GM23338 (cell line): ENCODE measurements at regions not wholly inside any gene's neighbourhood (a gene's known extent, or its start where the extent isn't known, plus 50 kb on each side); places are given as distances from the start of the nearest gene placed in this dataset.

Experiments
- ATAC-seq: fragments of 200-7000 bp; cut with Tn5 transposase; 3 replicates; pipeline ENCODE4 v1.9.1; 2020
- DNase-seq: peaks from one replicate; pipeline ENCODE4 v3.0.0-alpha.2; 2015; ENCODE audit warnings: low spot score
- H2AFZ ChIP-seq: fragments of 200-600 bp; sonication (generic); 2 replicates; pipeline ENCODE4 v1.8.0; 2016; ENCODE audit warnings: antibody characterized with exemption, mild to moderate bottlenecking, moderate library complexity
- H3F3A ChIP-seq: fragments of 200-600 bp; sonication (generic); replicated peaks from 2 replicates; pipeline ENCODE4 v1.8.0; 2017; ENCODE audit warnings: antibody characterized with exemption, mixed run types, low read depth
- H3K27ac ChIP-seq: fragments of 200-600 bp; sonication (generic); 2 replicates; pipeline ENCODE4 v1.6.1; 2016; ENCODE audit warnings: low read depth
- H3K27me3 ChIP-seq: fragments of 200-600 bp; sonication (generic); 2 replicates; pipeline ENCODE4 v1.8.0; 2016; ENCODE audit warnings: mild to moderate bottlenecking, mixed run types, moderate library complexity; ENCODE audit not compliant: insufficient read depth
- H3K36me3 ChIP-seq: fragments of 200-600 bp; sonication (generic); 2 replicates; pipeline ENCODE4 v1.8.0; 2016; ENCODE audit warnings: mild to moderate bottlenecking; ENCODE audit not compliant: insufficient read depth
- H3K4me1 ChIP-seq: fragments of 200-600 bp; sonication (generic); 2 replicates; pipeline ENCODE4 v1.8.0; 2016; ENCODE audit warnings: mild to moderate bottlenecking, moderate library complexity; ENCODE audit not compliant: insufficient read depth
- H3K4me2 ChIP-seq: fragments of 200-600 bp; sonication (generic); 2 replicates; pipeline ENCODE4 v1.7.1; 2017; ENCODE audit warnings: mixed run types
- H3K4me3 ChIP-seq: fragments of 200-600 bp; sonication (generic); 2 replicates; pipeline ENCODE4 v1.6.1; 2016; ENCODE audit warnings: mixed run types
- H3K79me2 ChIP-seq: fragments of 200-600 bp; sonication (generic); replicated peaks from 2 replicates; pipeline ENCODE4 v1.8.0; 2017; ENCODE audit warnings: mild to moderate bottlenecking; ENCODE audit not compliant: insufficient read depth
- H3K9me2 ChIP-seq: fragments of 200-600 bp; sonication (generic); 2 replicates; pipeline ENCODE4 v1.8.0; 2017; ENCODE audit not compliant: insufficient read depth
- H4K20me1 ChIP-seq: fragments of 200-600 bp; sonication (generic); replicated peaks from 2 replicates; pipeline ENCODE4 v1.8.0; 2017; ENCODE audit warnings: mild to moderate bottlenecking; ENCODE audit not compliant: insufficient read depth
- H3K27ac Mint-ChIP-seq: 2 replicates; pipeline ENCODE4 v1.8.0; 2020; ENCODE audit warnings: inconsistent platforms, mild to moderate bottlenecking, moderate library complexity, mixed read lengths
- H3K27me3 Mint-ChIP-seq: 3 replicates; pipeline ENCODE4 v1.8.0; 2022; ENCODE audit warnings: low read depth, mild to moderate bottlenecking, moderate library complexity, mixed read lengths, inconsistent platforms; ENCODE audit not compliant: insufficient read depth, poor library complexity
- H3K36me3 Mint-ChIP-seq: 3 replicates; pipeline ENCODE4 v1.8.0; 2021; ENCODE audit warnings: low read depth, mild to moderate bottlenecking, inconsistent platforms, moderate library complexity, mixed read lengths
- H3K4me1 Mint-ChIP-seq: 3 replicates; pipeline ENCODE4 v1.8.0; 2020; ENCODE audit warnings: mild to moderate bottlenecking, inconsistent platforms, mixed read lengths
- H3K4me3 Mint-ChIP-seq: 3 replicates; pipeline ENCODE4 v1.8.0; 2021; ENCODE audit warnings: moderate library complexity, mild to moderate bottlenecking, inconsistent platforms, mixed read lengths
- H3K9me3 Mint-ChIP-seq: 3 replicates; pipeline ENCODE4 v1.8.0; 2020; ENCODE audit warnings: moderate library complexity, mild to moderate bottlenecking, inconsistent platforms, mixed read lengths
- CREB1 ChIP-seq: fragments of 250-450 bp; sonication (Bioruptor Pico); IDR thresholded peaks from 2 replicates; pipeline ENCODE4 v1.5.0; 2020; ENCODE audit warnings: low read depth, mild to moderate bottlenecking, moderate library complexity
- CTCF ChIP-seq, 2 experiments: fragments of 200-600 bp in 1 of 2; sonication (generic) in 1 of 2; conservative IDR thresholded peaks; 2 replicates each; pipeline versions ENCODE4 v1.5.1 to v1.6.1; 2016 to 2017; ENCODE audit warnings: antibody characterized with exemption in 2 of 2, low read depth in 2 of 2, mild to moderate bottlenecking in 2 of 2, moderate library complexity in 1 of 2
- EZH2phosphoT487 ChIP-seq: fragments of 200-600 bp; sonication (generic); IDR thresholded peaks from one replicate; pipeline ENCODE4 v1.8.1; 2018; ENCODE audit warnings: antibody characterized with exemption; ENCODE audit not compliant: unreplicated experiment
- JUNB ChIP-seq: IDR thresholded peaks from one replicate; pipeline ENCODE4 v1.6.1; 2016; ENCODE audit warnings: antibody characterized with exemption; ENCODE audit not compliant: unreplicated experiment
- NANOG ChIP-seq: IDR thresholded peaks from 2 replicates; pipeline ENCODE4 v1.6.1; 2016; ENCODE audit warnings: antibody characterized with exemption, borderline replicate concordance
- REST ChIP-seq: IDR thresholded peaks from one replicate; pipeline ENCODE4 v1.6.1; 2018; ENCODE audit warnings: antibody characterized with exemption; ENCODE audit not compliant: unreplicated experiment
- ZNF331 ChIP-seq: fragments of 250-450 bp; sonication (Bioruptor Pico); IDR thresholded peaks from 2 replicates; pipeline ENCODE4 v1.5.0; 2020; ENCODE audit warnings: low read depth, mild to moderate bottlenecking, moderate library complexity
- ZNF462 ChIP-seq: fragments of 250-450 bp; sonication (Bioruptor Pico); IDR thresholded peaks from 2 replicates; pipeline ENCODE4 v1.5.0; 2020; ENCODE audit warnings: mild to moderate bottlenecking, moderate library complexity

- no peak for TF ChIP-seq CTCF (conservative IDR thresholded peaks at IDR 0.05; ENCODE audit: low read depth in 2 of 2)
Observed at GRCh38 chr5:38613992-38614836, 57.8 kb upstream of the LIFR start (continued).

- ATAC-seq (no peak), DNase-seq (no peak)
- Histone ChIP-seq H3K79me2 (no peaks in the 10 kb centered on the region), H3K4me1 (peaks cover 16% of the 10 kb centered on the region), H4K20me1 (no peaks in the 10 kb centered on the region), H3K27ac (no peak overlapping the region), H3K36me3 (no peaks in the 10 kb centered on the region), H2AFZ (no peak overlapping the region), H3K4me3 (no peak overlapping the region), H3K4me2 (no peak overlapping the region), H3K9me2 (peaks cover 13% of the 10 kb centered on the region), H3K27me3 (no peaks in the 10 kb centered on the region), H3F3A (no peaks in the 10 kb centered on the region)
- TF ChIP-seq ZNF462 (no peak), CREB1 (CRISPR knock-in tag) (no peak), REST (no peak), EZH2phosphoT487 (no peak), ZNF331 (no peak), NANOG (no peak), JUNB (no peak)
- H3K36me3 Mint-ChIP-seq = no peaks in the 10 kb centered on the region; the same call in 2 of the 3 replicates
- H3K27me3 Mint-ChIP-seq = peaks cover 3% of the 10 kb centered on the region
- peaks cover 7% of the 10 kb centered on the region; the same call in 1 of the 3 replicates for H3K9me3 Mint-ChIP-seq
- no peak overlapping the region for H3K4me3 Mint-ChIP-seq
- peaks cover 17% of the 10 kb centered on the region; the same call in 2 of the 3 replicates for H3K4me1 Mint-ChIP-seq
- H3K27ac Mint-ChIP-seq = no peak overlapping the region
Observed at GRCh38 chr5:38615042-38615441, 58.6 kb upstream of the LIFR start.
